Erythroblast (primary cell): ENCODE measurements at regions not wholly inside any gene's neighbourhood (a gene's known extent, or its start where the extent isn't known, plus 50 kb on each side); places are given as distances from the start of the nearest gene placed in this dataset.

Source experiments
- GATA1 ChIP-seq: IDR thresholded peaks from 2 replicates; pipeline ENCODE4 v1.6.1; 2011; ENCODE audit warnings: low read depth, mild to moderate bottlenecking, control low read depth, low read length, moderate library complexity
- POLR2A ChIP-seq: IDR thresholded peaks from 2 replicates; pipeline ENCODE4 v1.6.1; 2011; ENCODE audit warnings: mild to moderate bottlenecking, low read length

GRCh38 chr7:125908711-125909110, 979.1 kb upstream of the POT1 start:
- no peak for TF ChIP-seq POLR2A
- no peak for TF ChIP-seq GATA1
